ENCODE measurements at regions not wholly inside any gene's neighbourhood (a gene's known extent, or its start where the extent isn't known, plus 50 kb on each side); places are given as distances from the start of the nearest gene placed in this dataset.

GRCh38 chr10:124270530-124271327 is 148.0 kb downstream of the OAT start:
- DNase-seq (ENCODE audit: low spot score): no peak
- in situ Hi-C loops (cut with HindIII; ENCODE audit: low sequenced_read_pairs): no loop called here

GRCh38 chr10:124268976-124269375 is 149.7 kb downstream of the OAT start:
- in situ Hi-C loops (cut with HindIII; ENCODE audit: low sequenced_read_pairs): no loop called here
- DNase-seq (ENCODE audit: low spot score): no peak

GRCh38 chr10:124267911-124268549 is 150.7 kb downstream of the OAT start:
- in situ Hi-C loops (cut with HindIII; ENCODE audit: low sequenced_read_pairs): no loop called here
- DNase-seq (ENCODE audit: low spot score): no peak

- in situ Hi-C loops (cut with HindIII; ENCODE audit: low sequenced_read_pairs): no loop called here
- DNase-seq (ENCODE audit: low spot score): no peak
These were observed 151.4 kb downstream of the OAT start for GRCh38 chr10:124267231-124267885.

GRCh38 chr10:124266468-124267230 is 152.1 kb downstream of the OAT start:
- no peak for DNase-seq (ENCODE audit: low spot score)
- in situ Hi-C loops (cut with HindIII; ENCODE audit: low sequenced_read_pairs): no loop called here

- DNase-seq (ENCODE audit: low spot score): no peak
- in situ Hi-C loops (cut with HindIII; ENCODE audit: low sequenced_read_pairs): no loop called here
These were observed 152.8 kb downstream of the OAT start for GRCh38 chr10:124265776-124266467.

- in situ Hi-C loops (cut with HindIII; ENCODE audit: low sequenced_read_pairs): no loop called here
- DNase-seq (ENCODE audit: low spot score): no peak
These were observed 153.4 kb downstream of the OAT start for GRCh38 chr10:124265391-124265745.

GRCh38 chr10:124264711-124265390 is 153.9 kb downstream of the OAT start:
- no peak for DNase-seq (ENCODE audit: low spot score)

GRCh38 chr10:124264271-124264670 is 154.5 kb downstream of the OAT start:
- in situ Hi-C loops (cut with HindIII; ENCODE audit: low sequenced_read_pairs): no loop called here
- no peak for DNase-seq (ENCODE audit: low spot score)

More at GRCh38 chr10:124264711-124265390, 153.9 kb downstream of the OAT start:
- in situ Hi-C loops (cut with HindIII; ENCODE audit: low sequenced_read_pairs): no loop called here

GRCh38 chr10:124263726-124264125 is 155.0 kb downstream of the OAT start:
- DNase-seq (ENCODE audit: low spot score): no peak
- in situ Hi-C loops (cut with HindIII; ENCODE audit: low sequenced_read_pairs): no loop called here

GRCh38 chr10:124262971-124263370 is 155.8 kb downstream of the OAT start:
- in situ Hi-C loops (cut with HindIII; ENCODE audit: low sequenced_read_pairs): no loop called here
- DNase-seq (ENCODE audit: low spot score): no peak

GRCh38 chr10:124262234-124262865 is 156.4 kb downstream of the OAT start:
- in situ Hi-C loops (cut with HindIII; ENCODE audit: low sequenced_read_pairs): no loop called here
- no peak for DNase-seq (ENCODE audit: low spot score)

- in situ Hi-C loops (cut with HindIII; ENCODE audit: low sequenced_read_pairs): no loop called here
These were observed 159.4 kb downstream of the OAT start for GRCh38 chr10:124259139-124259825.

GRCh38 chr10:124257781-124258180 is 160.9 kb downstream of the OAT start:
- in situ Hi-C loops (cut with HindIII; ENCODE audit: low sequenced_read_pairs): no loop called here
- no peak for DNase-seq (ENCODE audit: low spot score)

More at GRCh38 chr10:124259139-124259825, 159.4 kb downstream of the OAT start:
- DNase-seq (ENCODE audit: low spot score): no peak

GRCh38 chr10:124256151-124256550 is 162.6 kb downstream of the OAT start:
- no peak for DNase-seq (ENCODE audit: low spot score)
- in situ Hi-C loops (cut with HindIII; ENCODE audit: low sequenced_read_pairs): no loop called here

GRCh38 chr10:124255556-124255955 is 162.2 kb upstream of the CHST15 start:
- no peak for DNase-seq (ENCODE audit: low spot score)
- in situ Hi-C loops (cut with HindIII; ENCODE audit: low sequenced_read_pairs): no loop called here

- no peak for DNase-seq (ENCODE audit: low spot score)
- in situ Hi-C loops (cut with HindIII; ENCODE audit: low sequenced_read_pairs): no loop called here
These were observed 161.1 kb upstream of the CHST15 start for GRCh38 chr10:124254490-124254889.

- DNase-seq (ENCODE audit: low spot score): no peak
- in situ Hi-C loops (cut with HindIII; ENCODE audit: low sequenced_read_pairs): no loop called here
These were observed 159.6 kb upstream of the CHST15 start for GRCh38 chr10:124253006-124253405.

Data from G401 (cell line).